Activated CD4-positive, CD25-positive, alpha-beta regulatory T cell (primary cell): ENCODE measurements at regions not wholly inside any gene's neighbourhood (a gene's known extent, or its start where the extent isn't known, plus 50 kb on each side); places are given as distances from the start of the nearest gene placed in this dataset.

Experiments used
- DNase-seq, 4 experiments: peaks; one replicate each; lab custom pipeline; 2025; lab: John Stamatoyannopoulos, UW

DNA sequence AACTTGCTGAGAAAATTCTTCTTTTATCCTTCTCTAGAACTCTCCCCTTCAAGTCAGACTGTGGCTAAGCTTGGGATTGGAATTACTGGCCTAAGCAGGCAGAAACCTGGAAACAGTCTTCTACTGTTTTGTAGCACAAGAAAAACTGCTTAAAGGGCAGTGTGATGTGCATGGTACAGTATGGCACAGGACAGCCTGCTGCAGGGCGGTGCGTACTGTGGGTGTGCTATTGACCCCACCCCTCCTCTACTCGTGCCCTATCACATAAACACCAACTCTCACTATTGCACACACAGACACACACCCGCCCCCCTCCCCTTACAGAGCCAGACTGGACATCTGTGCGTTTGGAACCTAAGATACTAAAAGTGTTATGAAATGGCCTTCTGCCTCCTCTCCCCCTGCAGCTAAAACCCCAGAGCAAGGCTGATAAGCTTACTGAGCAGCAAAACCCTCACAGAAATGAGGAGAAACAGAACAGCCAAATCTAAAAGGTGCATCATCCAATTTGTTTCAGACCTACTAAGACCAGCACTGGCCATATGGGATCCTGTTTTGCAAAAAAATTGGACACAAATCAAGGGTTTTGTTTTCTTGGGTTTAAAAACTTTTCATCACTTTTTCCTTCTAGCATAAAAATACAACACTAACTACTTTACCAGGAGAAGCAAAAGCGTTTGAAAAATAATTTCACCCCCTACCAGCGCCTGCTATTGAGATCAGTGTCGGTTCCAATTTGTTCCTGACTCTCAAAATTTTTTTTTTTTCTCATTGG is 355.8 kb upstream of the LYPLAL1 start:
- DNase-seq, result no peak

DNA sequence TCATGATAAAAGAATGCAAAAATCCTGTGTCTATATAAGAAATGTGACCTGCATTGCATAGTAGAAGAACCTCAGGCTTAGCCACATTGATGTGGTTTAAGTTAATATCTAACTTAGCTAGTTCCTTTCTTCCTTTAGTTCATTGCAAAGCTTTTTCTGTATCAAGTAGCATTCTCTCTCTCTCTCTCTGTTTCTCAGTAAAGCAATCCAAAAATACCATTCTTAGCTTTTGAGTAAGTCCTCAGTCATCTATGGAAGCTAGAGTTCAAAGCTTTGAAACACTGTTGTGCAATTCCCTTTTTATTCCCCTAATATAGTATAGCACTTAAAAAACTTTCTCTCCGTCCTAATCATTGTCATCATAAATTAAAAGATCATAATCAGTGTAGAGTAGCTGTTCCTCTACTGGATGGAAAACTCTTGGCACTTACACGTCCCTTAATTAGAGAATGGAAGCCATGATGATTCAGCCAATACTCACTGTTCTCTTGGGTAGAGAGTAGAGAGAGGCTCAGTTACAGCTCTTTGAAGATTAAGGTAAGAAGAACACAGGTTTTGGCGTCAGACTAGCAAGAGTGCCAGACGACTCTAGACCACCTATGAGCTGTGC is 350.3 kb upstream of the LYPLAL1 start:
- DNase-seq, result no peak

- DNase-seq, result no peak
Measured at GRCh38 chr1:218827486-218827885, 346.2 kb upstream of the LYPLAL1 start.

- no peak for DNase-seq
Measured at GRCh38 chr1:218828125-218828650, 345.5 kb upstream of the LYPLAL1 start.

GRCh38 chr1:218829097-218829496 is 344.6 kb upstream of the LYPLAL1 start:
- DNase-seq, result no peak

- no peak for DNase-seq
Measured at GRCh38 chr1:218835609-218836008, 338.1 kb upstream of the LYPLAL1 start.

GRCh38 chr1:218836264-218836663 is 337.4 kb upstream of the LYPLAL1 start:
- no peak for DNase-seq

- no peak for DNase-seq
Measured at GRCh38 chr1:218837051-218837450, 336.6 kb upstream of the LYPLAL1 start.

DNA sequence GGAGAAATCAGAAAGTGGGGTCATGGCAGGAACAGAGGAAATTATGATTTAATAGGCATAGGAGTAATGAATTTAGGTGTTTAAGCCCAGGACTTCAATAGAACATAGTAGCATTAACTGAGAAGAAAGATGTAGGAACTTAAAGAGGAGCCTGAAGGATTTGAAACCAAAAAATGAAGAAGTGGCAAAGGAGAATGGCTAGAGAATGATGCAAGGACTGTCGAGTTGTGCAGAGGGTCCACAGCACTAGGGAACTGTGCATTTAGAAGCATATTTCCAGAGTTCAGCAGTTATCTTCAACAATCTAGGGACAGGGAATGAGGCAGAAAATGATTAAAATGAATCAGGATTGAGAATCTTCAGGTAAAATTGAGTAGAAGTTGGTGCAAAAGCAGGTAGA is 328.1 kb upstream of the LYPLAL1 start:
- DNase-seq, result no peak

DNA sequence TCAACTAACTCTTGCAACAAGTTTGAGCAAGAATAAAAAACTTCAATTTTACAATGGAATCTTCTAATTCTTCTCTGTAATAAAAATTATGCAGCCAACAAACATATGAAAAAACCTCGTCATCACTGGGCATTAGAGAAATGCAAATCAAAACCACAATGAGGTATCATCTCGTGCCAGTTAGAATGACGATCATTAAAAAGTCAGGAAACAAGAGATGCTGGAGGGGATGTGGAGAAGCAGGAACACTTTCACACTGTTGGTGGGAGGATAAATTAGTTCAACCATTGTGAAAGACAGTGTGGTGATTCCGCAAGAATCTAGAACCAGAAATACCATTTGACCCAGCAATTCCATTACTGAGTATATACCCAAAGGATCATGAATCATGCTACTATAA is 327.5 kb upstream of the LYPLAL1 start:
- no peak for DNase-seq

GRCh38 chr1:218847089-218847768 is 326.4 kb upstream of the LYPLAL1 start:
- DNase-seq, result no peak

GRCh38 chr1:218848009-218848408 is 325.7 kb upstream of the LYPLAL1 start:
- DNase-seq, result no peak

GRCh38 chr1:218850367-218850766 is 323.3 kb upstream of the LYPLAL1 start:
- no peak for DNase-seq

DNA sequence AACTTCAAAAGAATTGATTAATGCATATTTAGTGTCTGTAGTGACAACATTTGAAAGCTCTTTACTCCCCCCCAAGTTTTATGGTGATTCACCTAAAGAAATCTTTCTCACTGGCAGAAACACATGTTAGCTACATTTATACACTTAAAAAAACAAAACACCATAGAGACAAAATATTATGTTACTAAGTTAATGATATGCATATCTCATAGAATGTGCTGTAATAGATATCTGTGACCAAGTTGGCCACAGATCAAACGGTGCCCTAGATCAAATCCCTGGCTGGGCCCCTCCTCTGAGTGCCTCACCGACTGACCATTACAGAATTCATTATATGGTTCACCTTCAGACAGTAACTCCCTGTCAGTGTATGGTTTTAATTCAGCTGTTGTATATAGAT is 322.1 kb upstream of the LYPLAL1 start:
- no peak for DNase-seq

- DNase-seq, result no peak
Measured at GRCh38 chr1:218852527-218852926, 321.2 kb upstream of the LYPLAL1 start.

- DNase-seq, result no peak
Measured at GRCh38 chr1:218863987-218864386, 309.7 kb upstream of the LYPLAL1 start.

DNA sequence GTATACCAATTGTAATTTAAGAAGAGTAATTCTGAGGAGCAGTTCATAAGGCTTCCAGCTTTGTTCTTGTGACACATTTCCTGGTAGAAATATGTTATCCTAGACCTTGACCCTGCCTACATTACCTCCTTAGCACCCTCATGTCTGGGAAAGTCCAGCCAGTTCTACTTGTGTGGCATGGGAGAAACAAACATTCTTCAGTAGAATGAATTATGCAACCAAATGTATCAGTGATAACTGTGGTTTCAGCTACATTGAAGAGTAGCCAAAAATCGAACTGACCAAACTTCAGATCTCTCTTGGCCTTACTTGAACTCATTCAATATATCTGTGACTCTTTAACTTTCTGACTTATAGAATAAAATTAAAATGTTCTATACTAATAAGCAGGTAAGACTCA is 308.1 kb upstream of the LYPLAL1 start:
- DNase-seq, result no peak

- DNase-seq, result no peak
Measured at GRCh38 chr1:218866507-218866906, 307.2 kb upstream of the LYPLAL1 start.

DNA sequence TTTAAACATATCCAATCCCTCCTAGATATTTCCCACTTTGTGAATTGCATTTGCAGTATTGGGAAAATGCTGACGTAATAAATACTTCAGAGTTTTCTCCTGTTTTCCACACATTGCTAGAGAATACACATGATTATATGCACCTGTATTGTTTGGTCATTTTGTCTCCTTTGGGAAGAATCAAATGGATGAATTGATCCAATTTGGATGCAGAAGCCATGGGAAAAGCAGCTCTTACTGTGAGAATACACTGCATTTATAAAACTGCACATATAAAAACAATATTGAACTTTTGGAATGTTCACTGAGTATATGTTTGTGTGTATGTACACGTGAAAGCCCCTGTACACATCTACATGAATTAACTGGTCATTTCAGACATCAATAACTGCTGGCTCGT is 306.6 kb upstream of the LYPLAL1 start:
- no peak for DNase-seq

- DNase-seq, result no peak
Measured at GRCh38 chr1:218867941-218868626, 305.6 kb upstream of the LYPLAL1 start.

DNA sequence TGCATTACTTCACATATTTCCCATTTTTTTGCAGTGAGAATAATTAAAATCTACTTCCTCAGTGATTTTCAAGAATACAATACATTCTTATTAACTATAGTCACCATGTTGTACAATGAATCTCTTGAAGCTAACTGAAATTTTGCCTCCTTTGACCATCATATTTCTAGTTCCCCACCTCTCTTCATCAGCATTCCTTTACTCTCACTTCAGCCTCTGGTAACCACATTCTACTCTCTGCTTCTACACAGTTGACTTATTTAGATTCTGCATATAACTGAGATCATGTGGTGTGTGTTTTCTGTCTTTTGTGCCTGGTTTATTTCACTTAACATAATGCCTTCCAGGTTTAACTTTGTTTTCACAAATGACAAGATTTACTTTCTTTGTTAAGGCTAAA is 304.4 kb upstream of the LYPLAL1 start:
- no peak for DNase-seq

GRCh38 chr1:218872026-218872425 is 301.7 kb upstream of the LYPLAL1 start:
- DNase-seq, result no peak
